Endodermal cell (in vitro differentiated cells): ENCODE measurements at regions not wholly inside any gene's neighbourhood (a gene's known extent, or its start where the extent isn't known, plus 50 kb on each side); places are given as distances from the start of the nearest gene placed in this dataset.

ENCODE experiments used
- DNase-seq: peaks from one replicate; pipeline ENCODE4 v3.0.0-alpha.2; 2017
- H3K27ac ChIP-seq: 2 replicates; pipeline ENCODE4 v1.5.1; 2013; ENCODE audit warnings: mild to moderate bottlenecking, low read depth, low read length, moderate library complexity
- H3K27me3 ChIP-seq: 2 replicates; pipeline ENCODE4 v1.6.1; 2013; ENCODE audit warnings: mild to moderate bottlenecking, low read length, moderate library complexity; ENCODE audit not compliant: insufficient read depth, control insufficient read depth, poor library complexity, severe bottlenecking
- H3K36me3 ChIP-seq: 2 replicates; pipeline ENCODE4 v1.7.0; 2013; ENCODE audit warnings: mild to moderate bottlenecking, low read length, moderate library complexity; ENCODE audit not compliant: control insufficient read depth, insufficient read depth
- H3K4me1 ChIP-seq: one replicate; pipeline ENCODE4 v1.7.0; 2013; ENCODE audit warnings: low read length; ENCODE audit not compliant: control insufficient read depth, insufficient read depth
- H3K4me3 ChIP-seq: 2 replicates; pipeline ENCODE4 v1.5.1; 2013; ENCODE audit warnings: mild to moderate bottlenecking, low read length, moderate library complexity
- H3K9ac ChIP-seq: 2 replicates; pipeline ENCODE4 v1.6.1; 2013; ENCODE audit warnings: mild to moderate bottlenecking, low read length, moderate library complexity; ENCODE audit not compliant: poor library complexity, severe bottlenecking; ENCODE audit errors: extremely low read depth
- H3K9me3 ChIP-seq: 2 replicates; pipeline ENCODE4 v1.6.1; 2013; ENCODE audit warnings: mild to moderate bottlenecking, low read length, moderate library complexity; ENCODE audit not compliant: control insufficient read depth
- H3K27ac Mint-ChIP-seq: 2 replicates; pipeline ENCODE4 v1.8.0; 2020; ENCODE audit warnings: mixed read lengths
- H3K27me3 Mint-ChIP-seq: 2 replicates; pipeline ENCODE4 v1.8.0; 2021; ENCODE audit warnings: mild to moderate bottlenecking, mixed read lengths; ENCODE audit not compliant: insufficient read depth
- H3K36me3 Mint-ChIP-seq: 2 replicates; pipeline ENCODE4 v1.8.0; 2020; ENCODE audit warnings: low read depth, mixed read lengths
- H3K4me1 Mint-ChIP-seq: 2 replicates; pipeline ENCODE4 v1.8.0; 2020; ENCODE audit warnings: mixed read lengths
- H3K4me3 Mint-ChIP-seq: 2 replicates; pipeline ENCODE4 v1.8.0; 2020; ENCODE audit warnings: mild to moderate bottlenecking, moderate library complexity, mixed read lengths
- H3K9me3 Mint-ChIP-seq: 2 replicates; pipeline ENCODE4 v1.8.0; 2020; ENCODE audit warnings: mild to moderate bottlenecking, mixed read lengths
- WGBS, 2 experiments: methylation state at CpG; one replicate each; pipeline versions ENCODE4 v1.1.5 to v1.1.7; 2013; ENCODE audit warnings: missing lambda C conversion rate in 2 of 2, mixed read lengths in 1 of 2; ENCODE audit not compliant: insufficient coverage in 1 of 2, insufficient read length in 1 of 2; 5-methylcytosine and 5-hydroxymethylcytosine counted together
- TF ChIP-seq, protein P1 (sequence below): fragments of 200-600 bp; sonication (generic); conservative IDR thresholded peaks from 2 replicates; pipeline ENCODE4 v1.5.0; 2021; ENCODE audit warnings: antibody characterized with exemption, mild to moderate bottlenecking

DNA sequence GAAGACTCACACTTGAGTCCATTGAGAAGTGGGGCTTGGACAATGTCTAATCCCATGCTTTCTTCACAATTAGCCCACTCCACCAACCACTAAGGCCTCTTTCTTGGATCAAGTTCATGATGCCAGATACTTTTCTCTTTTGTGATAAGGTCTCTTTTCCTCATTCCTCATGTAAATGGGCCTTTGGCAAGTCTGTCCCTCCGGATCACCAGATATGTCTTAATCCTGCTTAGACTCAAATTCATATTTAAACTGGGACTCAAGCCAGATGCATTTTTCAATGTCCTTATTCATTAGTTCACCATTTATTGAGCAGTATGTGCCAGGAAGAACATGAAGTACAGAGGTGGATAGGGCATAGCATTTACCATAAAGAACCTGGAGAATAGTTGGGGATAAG is 671.1 kb downstream of the TBL1XR1 start:
- Histone ChIP-seq H3K4me1 (peaks cover 2% of the 10 kb centered on the region), H3K27me3 (no peaks in the 10 kb centered on the region), H3K9me3 (no peaks in the 10 kb centered on the region), H3K9ac (no peak overlapping the region), H3K36me3 (no peaks in the 10 kb centered on the region), H3K4me3 (no peak overlapping the region), H3K27ac (no peak overlapping the region)
- WGBS, 2 experiments: 83% methylated on average over 1 of the region's 1 CpG; no CpG with 5 or more reads in 1 of the 2 experiments
- Mint-ChIP-seq H3K4me3 (no peak overlapping the region), H3K36me3 (peaks cover under 1% of the 10 kb centered on the region), H3K4me1 (no peaks in the 10 kb centered on the region), H3K9me3 (no peaks in the 10 kb centered on the region), H3K27ac (no peak overlapping the region), H3K27me3 (no peaks in the 10 kb centered on the region)
- TF ChIP-seq, protein P1, sequence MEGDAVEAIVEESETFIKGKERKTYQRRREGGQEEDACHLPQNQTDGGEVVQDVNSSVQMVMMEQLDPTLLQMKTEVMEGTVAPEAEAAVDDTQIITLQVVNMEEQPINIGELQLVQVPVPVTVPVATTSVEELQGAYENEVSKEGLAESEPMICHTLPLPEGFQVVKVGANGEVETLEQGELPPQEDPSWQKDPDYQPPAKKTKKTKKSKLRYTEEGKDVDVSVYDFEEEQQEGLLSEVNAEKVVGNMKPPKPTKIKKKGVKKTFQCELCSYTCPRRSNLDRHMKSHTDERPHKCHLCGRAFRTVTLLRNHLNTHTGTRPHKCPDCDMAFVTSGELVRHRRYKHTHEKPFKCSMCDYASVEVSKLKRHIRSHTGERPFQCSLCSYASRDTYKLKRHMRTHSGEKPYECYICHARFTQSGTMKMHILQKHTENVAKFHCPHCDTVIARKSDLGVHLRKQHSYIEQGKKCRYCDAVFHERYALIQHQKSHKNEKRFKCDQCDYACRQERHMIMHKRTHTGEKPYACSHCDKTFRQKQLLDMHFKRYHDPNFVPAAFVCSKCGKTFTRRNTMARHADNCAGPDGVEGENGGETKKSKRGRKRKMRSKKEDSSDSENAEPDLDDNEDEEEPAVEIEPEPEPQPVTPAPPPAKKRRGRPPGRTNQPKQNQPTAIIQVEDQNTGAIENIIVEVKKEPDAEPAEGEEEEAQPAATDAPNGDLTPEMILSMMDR: no peak
- DNase-seq: no peak

DNA sequence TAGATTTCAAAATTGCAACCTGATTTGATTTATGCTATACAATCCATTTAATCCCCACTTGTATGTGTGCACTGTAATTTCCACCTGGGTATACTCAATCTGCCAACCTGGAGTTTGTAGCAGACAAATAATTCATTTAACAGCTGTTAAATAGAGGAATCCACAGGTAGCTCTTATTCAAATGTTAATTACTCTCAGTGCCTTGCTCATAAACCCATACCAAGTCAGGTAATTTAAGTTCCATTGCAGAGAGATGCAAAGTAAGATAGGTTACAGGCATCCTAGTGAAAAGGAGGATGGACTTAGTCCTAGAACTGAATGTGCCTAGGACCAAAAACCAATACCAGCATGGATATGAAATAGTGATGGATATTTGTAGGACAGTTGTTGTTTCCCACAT is 674.2 kb downstream of the TBL1XR1 start:
- no peaks in the 10 kb centered on the region for H3K27me3 Mint-ChIP-seq

DNA sequence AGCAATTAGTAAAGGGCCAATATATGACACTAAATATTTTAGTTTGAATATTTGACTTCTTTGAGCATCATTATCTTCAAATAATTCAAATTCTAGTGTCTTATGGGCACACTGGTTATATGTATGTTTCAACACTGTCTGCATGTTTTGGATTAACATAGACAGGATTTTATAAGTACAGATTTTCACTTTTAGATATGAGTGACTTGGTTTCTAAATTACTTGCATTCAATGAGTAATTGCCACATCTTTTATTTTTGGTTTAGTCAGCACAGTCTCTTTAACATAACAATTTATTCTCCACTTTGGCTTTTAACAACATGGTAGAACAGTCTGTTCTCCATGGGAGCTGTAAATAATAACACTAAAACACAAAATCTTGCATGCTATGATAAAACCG is 674.8 kb downstream of the TBL1XR1 start:
- no peak for DNase-seq
- Histone ChIP-seq H3K4me3 (no peak overlapping the region), H3K27me3 (no peaks in the 10 kb centered on the region), H3K36me3 (no peaks in the 10 kb centered on the region), H3K9ac (no peak overlapping the region), H3K4me1 (no peaks in the 10 kb centered on the region), H3K27ac (no peak overlapping the region), H3K9me3 (peaks cover 7% of the 10 kb centered on the region)
- no peak overlapping the region for H3K27ac Mint-ChIP-seq
- H3K27me3 Mint-ChIP-seq: no peaks in the 10 kb centered on the region
- H3K4me1 Mint-ChIP-seq: no peaks in the 10 kb centered on the region
- peaks cover 5% of the 10 kb centered on the region for H3K36me3 Mint-ChIP-seq
- TF ChIP-seq, protein P1: no peak
- H3K4me3 Mint-ChIP-seq: no peak overlapping the region
- peaks cover 10% of the 10 kb centered on the region for H3K9me3 Mint-ChIP-seq
- 87% methylated on average over 1 of the region's 1 CpG; no CpG with 5 or more reads in 1 of the 2 experiments for WGBS, 2 experiments

More for the DNA sequence above, 674.2 kb downstream of the TBL1XR1 start:
- H3K9ac ChIP-seq: no peak overlapping the region
- peaks cover 4% of the 10 kb centered on the region for H3K9me3 Mint-ChIP-seq
- no peak for DNase-seq
- H3K4me1 Mint-ChIP-seq: no peaks in the 10 kb centered on the region
- H3K4me3 ChIP-seq: no peak overlapping the region
- H3K36me3 Mint-ChIP-seq: peaks cover 4% of the 10 kb centered on the region
- no peaks in the 10 kb centered on the region for H3K4me1 ChIP-seq
- H3K27me3 ChIP-seq: no peaks in the 10 kb centered on the region
- no peak overlapping the region for H3K27ac Mint-ChIP-seq
- H3K27ac ChIP-seq: no peak overlapping the region
- H3K4me3 Mint-ChIP-seq: no peak overlapping the region
- H3K36me3 ChIP-seq: no peaks in the 10 kb centered on the region
- TF ChIP-seq, protein P1: no peak
- H3K9me3 ChIP-seq: no peaks in the 10 kb centered on the region
